Activated CD8-positive, alpha-beta memory T cell treated with anti-CD3 and anti-CD28 coated beads for 36 hours (primary cell): ENCODE measurements at regions not wholly inside any gene's neighbourhood (a gene's known extent, or its start where the extent isn't known, plus 50 kb on each side); places are given as distances from the start of the nearest gene placed in this dataset.
"Not testable (repeated sequence)": the region's sequence is repeated elsewhere in the genome, so short reads cannot be mapped to it uniquely, and the experiment has no call there.

Experiments used
- CTCF ChIA-PET: fragments of 350-600 bp; sonication (Branson Sonifier 250); formaldehyde crosslinking; loops from one replicate; lab custom pipeline; 2021; ENCODE audit warnings: antibody characterized with exemption; lab: Charles Lee
- POLR2A ChIA-PET: fragments of 350-600 bp; sonication (Branson Sonifier 250); formaldehyde crosslinking; loops from one replicate; lab custom pipeline; 2021; ENCODE audit warnings: antibody characterized with exemption; lab: Charles Lee

GRCh38 chr10:120047373-120047772 lies 154.8 kb downstream of the SEC23IP start:
- CTCF ChIA-PET, POLR2A ChIA-PET: not testable (repeated sequence)

GRCh38 chr10:120047926-120048325 lies 155.4 kb downstream of the SEC23IP start:
- ChIA-PET POLR2A (no interaction called here), CTCF (interaction anchor here (0.6 kb wide), 1 partner anchor 53 kb away, joined by 3 read pairs; no protein-coding TSS in a partner anchor)

- POLR2A ChIA-PET, result no interaction called here
- CTCF ChIA-PET, result interaction anchor here (0.6 kb wide), 1 partner anchor 52 kb away, joined by 3 read pairs; no protein-coding TSS in a partner anchor
Observed at GRCh38 chr10:120048391-120048790, 155.9 kb downstream of the SEC23IP start.

GRCh38 chr10:120051671-120052070 lies 159.1 kb downstream of the SEC23IP start:
- ChIA-PET CTCF (no interaction called here), POLR2A (no interaction called here)

- POLR2A ChIA-PET, result no interaction called here
- CTCF ChIA-PET, result no interaction called here
Observed at GRCh38 chr10:120052964-120053702, 160.6 kb downstream of the SEC23IP start.

GRCh38 chr10:120059790-120060189 lies 167.3 kb downstream of the SEC23IP start:
- CTCF ChIA-PET, POLR2A ChIA-PET: not testable (repeated sequence)

- ChIA-PET POLR2A (no interaction called here), CTCF (no interaction called here)
Observed at GRCh38 chr10:120067427-120067826, 174.9 kb downstream of the SEC23IP start.

- ChIA-PET CTCF (no interaction called here), POLR2A (interaction anchor here (0.7 kb wide), 1 partner anchor 385 kb away, joined by 4 read pairs; no protein-coding TSS in a partner anchor)
Observed at GRCh38 chr10:120069700-120070099, 177.2 kb downstream of the SEC23IP start.

GRCh38 chr10:120075349-120075748 lies 182.8 kb downstream of the SEC23IP start:
- ChIA-PET CTCF (no interaction called here), POLR2A (no interaction called here)

- CTCF ChIA-PET, result no interaction called here
- POLR2A ChIA-PET, result no interaction called here
Observed at GRCh38 chr10:120076996-120077706, 184.6 kb downstream of the SEC23IP start.

- CTCF ChIA-PET, result no interaction called here
- POLR2A ChIA-PET, result no interaction called here
Observed at GRCh38 chr10:120077707-120078492, 185.4 kb downstream of the SEC23IP start.

GRCh38 chr10:120085096-120085796 lies 192.7 kb downstream of the SEC23IP start:
- ChIA-PET POLR2A (no interaction called here), CTCF (no interaction called here)

- CTCF ChIA-PET, result no interaction called here
- POLR2A ChIA-PET, result no interaction called here
Observed at GRCh38 chr10:120086066-120086465, 193.5 kb downstream of the SEC23IP start.

- CTCF ChIA-PET, result no interaction called here
- POLR2A ChIA-PET, result no interaction called here
Observed at GRCh38 chr10:120087109-120087508, 194.6 kb downstream of the SEC23IP start.

GRCh38 chr10:120095875-120096274 lies 203.3 kb downstream of the SEC23IP start:
- ChIA-PET POLR2A (no interaction called here), CTCF (no interaction called here)

- CTCF ChIA-PET, result no interaction called here
- POLR2A ChIA-PET, result no interaction called here
Observed at GRCh38 chr10:120097766-120098165, 205.2 kb downstream of the SEC23IP start.

GRCh38 chr10:120098232-120098930 lies 205.9 kb downstream of the SEC23IP start:
- CTCF ChIA-PET, result no interaction called here
- POLR2A ChIA-PET, result no interaction called here

GRCh38 chr10:120103738-120104560 lies 211.4 kb downstream of the SEC23IP start:
- POLR2A ChIA-PET, result no interaction called here
- CTCF ChIA-PET, result no interaction called here
